ENCODE measurements at regions not wholly inside any gene's neighbourhood (a gene's known extent, or its start where the extent isn't known, plus 50 kb on each side); places are given as distances from the start of the nearest gene placed in this dataset.

DNA sequence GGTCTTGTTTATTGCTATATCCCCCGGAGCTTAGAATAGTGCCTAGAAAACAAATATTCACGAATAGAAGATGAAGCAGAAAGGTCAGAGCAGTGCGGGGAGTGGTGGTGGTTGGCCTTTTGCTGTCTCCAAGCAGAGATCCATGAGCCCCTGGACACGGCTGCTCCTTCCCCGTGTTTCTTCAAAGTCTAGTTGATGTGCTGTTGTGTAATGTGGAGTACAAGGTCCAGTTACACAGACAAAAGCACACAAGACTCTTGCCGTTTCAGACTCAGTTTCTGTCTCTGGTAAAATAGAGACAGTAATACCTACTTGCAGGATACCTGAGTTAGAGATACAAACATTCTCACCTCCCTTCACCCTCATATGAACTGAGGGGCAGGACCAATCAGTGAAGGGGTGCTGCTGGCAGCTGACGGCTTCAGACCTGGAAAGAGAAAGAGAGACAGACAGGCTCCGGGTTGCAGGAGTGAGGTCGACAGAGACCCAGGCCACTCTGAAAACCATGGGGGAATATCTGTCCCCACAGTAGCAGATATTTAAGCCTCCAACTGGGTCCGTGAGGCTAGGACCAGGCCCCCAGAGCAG, 56.2 kb downstream of the RASSF10 start:
- no peak overlapping the region for H3K4me3 ChIP-seq (replicated peaks in 1 of 3; ENCODE audit: insufficient read depth in 1 of 3, low read depth in 1 of 3, low read length in 3 of 3)
- H3K9me1 ChIP-seq (replicated peaks; ENCODE audit: control insufficient read depth, extremely low read depth, insufficient read depth, low read length), result no peaks in the 10 kb centered on the region
- H3K9me3 ChIP-seq (replicated peaks; ENCODE audit: control insufficient read depth, insufficient read depth, low read length), result no peaks in the 10 kb centered on the region
- DNase-seq (ENCODE audit: low read depth, low spot score), result no peak
- H3K27ac ChIP-seq (ENCODE audit: insufficient read depth, low read depth, low read length), result no peak overlapping the region
- FAIRE-seq, result no peak
- CTCF ChIA-PET, result no interaction called here
- no peaks in the 10 kb centered on the region for H3K36me3 ChIP-seq (ENCODE audit: control insufficient read depth in 2 of 2, extremely low read depth in 1 of 2, insufficient read depth in 2 of 2, low read length in 2 of 2)
- intact Hi-C loops (cut with micrococcal nuclease) (no loop called here), dilution Hi-C loops (cut with MboI; ENCODE audit: extremely low pct_ligation_motif_present, low sequenced_read_pairs) (no loop called here)
- no peaks in the 10 kb centered on the region for H3K79me2 ChIP-seq (ENCODE audit: control insufficient read depth, insufficient read depth, low read length)
- H4K20me1 ChIP-seq (replicated peaks; ENCODE audit: control insufficient read depth, extremely low read depth, insufficient read depth, low read length), result no peaks in the 10 kb centered on the region
- no peak overlapping the region for H2AFZ ChIP-seq (ENCODE audit: low read depth, low read length)
- no peaks in the 10 kb centered on the region for H3K4me1 ChIP-seq (ENCODE audit: control insufficient read depth, extremely low read depth, insufficient read depth, low read length)
- peaks cover 16 to 23% of the 10 kb centered on the region in 2 experiments for H3K27me3 ChIP-seq (ENCODE audit: control insufficient read depth in 2 of 2, insufficient read depth in 2 of 2, low read length in 2 of 2)
- no TSS peak for BruUV-seq (replicated peaks)
- POLR2A ChIA-PET, result no interaction called here
- no peak overlapping the region for H3K4me2 ChIP-seq (ENCODE audit: insufficient read depth, low read length)
- TF ChIP-seq, protein P1, sequence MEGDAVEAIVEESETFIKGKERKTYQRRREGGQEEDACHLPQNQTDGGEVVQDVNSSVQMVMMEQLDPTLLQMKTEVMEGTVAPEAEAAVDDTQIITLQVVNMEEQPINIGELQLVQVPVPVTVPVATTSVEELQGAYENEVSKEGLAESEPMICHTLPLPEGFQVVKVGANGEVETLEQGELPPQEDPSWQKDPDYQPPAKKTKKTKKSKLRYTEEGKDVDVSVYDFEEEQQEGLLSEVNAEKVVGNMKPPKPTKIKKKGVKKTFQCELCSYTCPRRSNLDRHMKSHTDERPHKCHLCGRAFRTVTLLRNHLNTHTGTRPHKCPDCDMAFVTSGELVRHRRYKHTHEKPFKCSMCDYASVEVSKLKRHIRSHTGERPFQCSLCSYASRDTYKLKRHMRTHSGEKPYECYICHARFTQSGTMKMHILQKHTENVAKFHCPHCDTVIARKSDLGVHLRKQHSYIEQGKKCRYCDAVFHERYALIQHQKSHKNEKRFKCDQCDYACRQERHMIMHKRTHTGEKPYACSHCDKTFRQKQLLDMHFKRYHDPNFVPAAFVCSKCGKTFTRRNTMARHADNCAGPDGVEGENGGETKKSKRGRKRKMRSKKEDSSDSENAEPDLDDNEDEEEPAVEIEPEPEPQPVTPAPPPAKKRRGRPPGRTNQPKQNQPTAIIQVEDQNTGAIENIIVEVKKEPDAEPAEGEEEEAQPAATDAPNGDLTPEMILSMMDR (IDR thresholded peaks at IDR 0.05; ENCODE audit: extremely low read depth in 1 of 2, insufficient read depth in 1 of 2, low read depth in 1 of 2, low read length in 2 of 2), result no peak
- TF ChIP-seq, protein P2, sequence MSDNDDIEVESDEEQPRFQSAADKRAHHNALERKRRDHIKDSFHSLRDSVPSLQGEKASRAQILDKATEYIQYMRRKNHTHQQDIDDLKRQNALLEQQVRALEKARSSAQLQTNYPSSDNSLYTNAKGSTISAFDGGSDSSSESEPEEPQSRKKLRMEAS (IDR thresholded peaks at IDR 0.05; ENCODE audit: insufficient read depth, insufficient read length), result no peak
- TF ChIP-seq EZH2 (IDR thresholded peaks at IDR 0.05; ENCODE audit: borderline replicate concordance, low read depth, low read length, severe bottlenecking), result no peak
- no peak for TF ChIP-seq FOS (IDR thresholded peaks at IDR 0.05; ENCODE audit: borderline replicate concordance, insufficient read depth, low read length)
- TF ChIP-seq MYC (IDR thresholded peaks at IDR 0.05; ENCODE audit: low read depth, low read length), result no peak
- no peak for TF ChIP-seq GATA2 (IDR thresholded peaks at IDR 0.05; ENCODE audit: insufficient read depth, insufficient read length, low read depth, low read length)
- no peak for TF ChIP-seq POLR2A (IDR thresholded peaks at IDR 0.05; ENCODE audit: low read depth, low read length)
- no peak for TF ChIP-seq POLR2AphosphoS5 (IDR thresholded peaks at IDR 0.05; ENCODE audit: insufficient read depth, low read depth, low read length)
- no peak for TF ChIP-seq JUN (IDR thresholded peaks at IDR 0.05; ENCODE audit: borderline replicate concordance, insufficient read depth, insufficient read length, low read depth)
- H3K9ac ChIP-seq (replicated peaks; ENCODE audit: extremely low read depth, insufficient read depth, low read length), result no peak overlapping the region

Measured in endothelial cell of umbilical vein (primary cell).